ENCODE measurements at regions not wholly inside any gene's neighbourhood (a gene's known extent, or its start where the extent isn't known, plus 50 kb on each side); places are given as distances from the start of the nearest gene placed in this dataset.
A peak's percentile ranks its signal among the peaks of the same experiment; 100 is the strongest.

DNA sequence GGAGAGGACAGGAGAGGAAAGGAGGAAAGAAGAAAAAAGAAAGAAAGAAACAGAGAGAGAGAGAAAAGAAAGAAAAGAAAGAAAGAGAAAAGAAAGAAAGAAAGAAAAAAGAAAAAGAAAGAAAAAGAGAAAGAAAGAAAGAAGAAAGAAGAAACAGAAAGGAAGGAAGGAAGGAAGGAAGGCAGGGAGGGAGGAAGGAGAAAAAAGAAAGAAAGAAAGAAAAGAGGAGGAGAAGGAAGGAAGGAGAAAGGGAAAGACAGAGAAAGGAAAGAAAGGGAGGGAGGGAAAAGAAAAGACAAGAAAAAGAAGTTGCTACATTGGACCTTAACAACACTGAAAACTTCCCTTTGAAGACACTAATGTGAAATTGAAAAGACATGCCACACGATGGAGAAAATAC lies 56.6 kb upstream of the CCL2 start:
- Histone ChIP-seq H3K4me3 (ENCODE audit: low read depth, low read length) (no peak overlapping the region), H3K27me3 (ENCODE audit: control insufficient read depth, insufficient read depth, low read length) (peaks cover 3% of the 10 kb centered on the region), H3K27ac (ENCODE audit: low read depth, low read length) (no peak overlapping the region), H3K9me3 (ENCODE audit: control insufficient read depth, insufficient read depth, low read length) (peaks cover 3% of the 10 kb centered on the region; the same call in 1 of the 2 replicates)
- ChIA-PET POLR2A (no interaction called here), CTCF (interaction anchor here (0.8 to 8.8 kb wide), 6 partner anchors 77 to 171 kb away, joined by 3 to 849 read pairs (median 22); partner anchors contain the start of genes CCL1 and CCL13)
- TF ChIP-seq CTCF (IDR thresholded peaks at IDR 0.05; ENCODE audit: low read depth, low read length): no peak
- no peak for DNase-seq (ENCODE audit: low read depth, low spot score)

GRCh38 chr17:34199454-34199853 lies 55.6 kb upstream of the CCL2 start:
- Histone ChIP-seq H3K27me3 (ENCODE audit: control insufficient read depth, insufficient read depth, low read length) (peaks cover 3% of the 10 kb centered on the region), H3K27ac (ENCODE audit: low read depth, low read length) (no peak overlapping the region), H3K9me3 (ENCODE audit: control insufficient read depth, insufficient read depth, low read length) (peaks cover 5% of the 10 kb centered on the region), H3K4me3 (ENCODE audit: low read depth, low read length) (no peak overlapping the region)
- TF ChIP-seq CTCF (IDR thresholded peaks at IDR 0.05; ENCODE audit: low read depth, low read length): no peak
- CTCF ChIA-PET: interaction anchor here (1.0 to 8.8 kb wide), 6 partner anchors 25 to 170 kb away, joined by 3 to 849 read pairs (median 22); partner anchors contain the start of genes CCL1 and CCL13
- POLR2A ChIA-PET: no interaction called here
- DNase-seq (ENCODE audit: low read depth, low spot score): no peak

- CTCF ChIA-PET: interaction anchor here (0.6 to 8.8 kb wide), 52 partner anchors 9 to 759 kb away, joined by 3 to 849 read pairs (median 5); partner anchors contain the start of genes CCL1, CCL13, CCL2 and CCL8
Measured at GRCh38 chr17:34199932-34200534, 55.1 kb upstream of the CCL2 start.

GRCh38 chr17:34201225-34201624 lies 53.9 kb upstream of the CCL2 start:
- ChIA-PET CTCF (interaction anchor here (0.7 to 8.8 kb wide), 27 partner anchors 10 to 419 kb away, joined by 3 to 849 read pairs (median 7); partner anchors contain the start of genes CCL1, CCL13 and CCL2), POLR2A (interaction anchor here (1.1 kb wide), 1 partner anchor 55 kb away, joined by 3 read pairs; no protein-coding TSS in a partner anchor)
- no peak for TF ChIP-seq CTCF (IDR thresholded peaks at IDR 0.05; ENCODE audit: low read depth, low read length)
- Histone ChIP-seq H3K27ac (ENCODE audit: low read depth, low read length) (no peak overlapping the region), H3K4me3 (ENCODE audit: low read depth, low read length) (no peak overlapping the region), H3K27me3 (ENCODE audit: control insufficient read depth, insufficient read depth, low read length) (peaks cover 3% of the 10 kb centered on the region), H3K9me3 (ENCODE audit: control insufficient read depth, insufficient read depth, low read length) (peaks cover 6% of the 10 kb centered on the region)
- DNase-seq (ENCODE audit: low read depth, low spot score): no peak

More at GRCh38 chr17:34199932-34200534, 55.1 kb upstream of the CCL2 start:
- Histone ChIP-seq H3K4me3 (ENCODE audit: low read depth, low read length) (no peak overlapping the region), H3K27ac (ENCODE audit: low read depth, low read length) (no peak overlapping the region), H3K27me3 (ENCODE audit: control insufficient read depth, insufficient read depth, low read length) (peaks cover 3% of the 10 kb centered on the region), H3K9me3 (ENCODE audit: control insufficient read depth, insufficient read depth, low read length) (peaks cover 6% of the 10 kb centered on the region)
- POLR2A ChIA-PET: interaction anchor here (0.8 to 1.1 kb wide), 2 partner anchors 56 to 161 kb away, joined by 3 to 4 read pairs; no protein-coding TSS in a partner anchor
- peak; percentile 80 for DNase-seq (ENCODE audit: low read depth, low spot score)
- TF ChIP-seq CTCF (IDR thresholded peaks at IDR 0.05; ENCODE audit: low read depth, low read length): peak; percentile 100

GRCh38 chr17:34201767-34202166 lies 53.3 kb upstream of the CCL2 start:
- peaks cover 6% of the 10 kb centered on the region for H3K9me3 ChIP-seq (ENCODE audit: control insufficient read depth, insufficient read depth, low read length)
- H3K27me3 ChIP-seq (ENCODE audit: control insufficient read depth, insufficient read depth, low read length): peaks cover 3% of the 10 kb centered on the region
- no peak for TF ChIP-seq CTCF (IDR thresholded peaks at IDR 0.05; ENCODE audit: low read depth, low read length)
- DNase-seq (ENCODE audit: low read depth, low spot score): no peak
- no peak overlapping the region for H3K4me3 ChIP-seq (ENCODE audit: low read depth, low read length)
- POLR2A ChIA-PET: no interaction called here
- H3K27ac ChIP-seq (ENCODE audit: low read depth, low read length): no peak overlapping the region
- CTCF ChIA-PET: interaction anchor here (1.1 to 8.8 kb wide), 11 partner anchors 11 to 420 kb away, joined by 3 to 849 read pairs (median 17); partner anchors contain the start of genes CCL1 and CCL13

All from AG04450 (cell line).